Epithelial cell of esophagus (primary cell): ENCODE measurements at regions not wholly inside any gene's neighbourhood (a gene's known extent, or its start where the extent isn't known, plus 50 kb on each side); places are given as distances from the start of the nearest gene placed in this dataset.

ENCODE experiments used
- DNase-seq: peaks from one replicate; pipeline ENCODE4 v3.0.0; 2010; ENCODE audit warnings: low read depth
- H3K4me3 ChIP-seq: 2 replicates; pipeline ENCODE4 v1.5.1; 2011; ENCODE audit warnings: mild to moderate bottlenecking, low read length, control low read depth
- CTCF ChIP-seq: IDR thresholded peaks from 2 replicates; pipeline ENCODE4 v1.5.1; 2011; ENCODE audit warnings: low read depth, mild to moderate bottlenecking, low read length, control low read depth, inconsistent platforms; ENCODE audit not compliant: insufficient read depth; ENCODE audit errors: missing control alignments

DNA sequence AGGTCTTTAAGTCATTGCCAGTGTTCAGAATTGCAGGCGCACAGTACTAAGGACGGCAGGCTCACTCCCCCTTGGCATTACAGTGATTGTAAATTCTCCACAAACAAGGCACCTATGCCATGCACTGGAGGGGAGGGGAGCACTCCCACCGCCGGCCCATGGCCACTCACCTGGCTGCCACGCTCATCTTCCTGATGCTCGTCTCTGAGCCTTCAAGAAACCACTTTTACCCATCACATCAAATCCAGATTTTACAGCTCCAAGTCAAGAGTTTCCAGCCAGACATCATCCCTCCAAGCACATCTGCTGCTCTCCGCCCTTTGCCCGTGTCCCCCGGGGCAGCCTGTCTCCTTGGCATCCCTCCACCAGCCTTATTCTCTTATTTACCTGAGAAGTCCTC, 350.2 kb upstream of the SHH start:
- no peak for TF ChIP-seq CTCF
- no peak overlapping the region for H3K4me3 ChIP-seq
- DNase-seq: no peak

DNA sequence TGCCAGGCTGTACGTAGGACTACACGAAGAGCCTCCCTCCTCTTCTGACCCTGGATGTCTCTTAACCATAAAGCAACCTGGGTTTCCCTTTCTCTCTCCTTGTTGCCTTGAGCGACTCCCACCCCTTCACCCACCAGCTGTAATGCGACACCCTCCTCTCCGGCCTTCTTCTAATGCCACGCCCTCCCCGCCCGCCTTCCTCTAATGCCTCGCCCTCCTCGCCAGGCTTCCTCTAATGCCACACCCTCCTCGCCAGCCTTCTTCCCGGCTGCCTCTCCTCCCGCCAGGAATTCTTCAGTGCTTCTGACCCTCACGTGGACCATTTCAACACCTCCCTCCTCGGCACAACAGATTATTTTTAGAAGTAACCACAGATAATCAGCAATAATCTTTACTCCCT, 348.5 kb upstream of the SHH start:
- no peak overlapping the region for H3K4me3 ChIP-seq
- no peak for TF ChIP-seq CTCF
- no peak for DNase-seq

GRCh38 chr7:156158693-156159092, 346.4 kb upstream of the SHH start:
- DNase-seq: no peak
- H3K4me3 ChIP-seq: no peak overlapping the region
- TF ChIP-seq CTCF: no peak

DNA sequence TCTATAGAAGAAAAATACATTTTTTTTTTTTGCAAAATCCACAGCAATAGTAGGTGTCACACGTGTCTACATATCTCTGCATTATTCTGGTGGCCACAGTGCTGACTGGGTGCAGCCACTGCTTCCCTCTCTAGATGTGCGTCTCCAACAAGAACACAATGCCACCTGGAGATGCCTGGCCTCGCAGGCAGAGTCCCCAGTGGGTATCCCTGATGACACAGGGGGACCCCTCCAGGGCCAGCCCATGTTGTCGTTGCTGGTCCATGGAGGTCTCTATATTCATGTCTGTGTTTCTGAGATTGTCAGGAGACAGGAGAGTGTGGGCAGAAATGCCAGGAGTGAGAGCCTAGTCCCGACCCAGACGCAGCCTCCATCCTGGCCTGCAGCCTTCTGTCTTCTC, 345.9 kb upstream of the SHH start:
- no peak for TF ChIP-seq CTCF
- no peak overlapping the region for H3K4me3 ChIP-seq
- no peak for DNase-seq

DNA sequence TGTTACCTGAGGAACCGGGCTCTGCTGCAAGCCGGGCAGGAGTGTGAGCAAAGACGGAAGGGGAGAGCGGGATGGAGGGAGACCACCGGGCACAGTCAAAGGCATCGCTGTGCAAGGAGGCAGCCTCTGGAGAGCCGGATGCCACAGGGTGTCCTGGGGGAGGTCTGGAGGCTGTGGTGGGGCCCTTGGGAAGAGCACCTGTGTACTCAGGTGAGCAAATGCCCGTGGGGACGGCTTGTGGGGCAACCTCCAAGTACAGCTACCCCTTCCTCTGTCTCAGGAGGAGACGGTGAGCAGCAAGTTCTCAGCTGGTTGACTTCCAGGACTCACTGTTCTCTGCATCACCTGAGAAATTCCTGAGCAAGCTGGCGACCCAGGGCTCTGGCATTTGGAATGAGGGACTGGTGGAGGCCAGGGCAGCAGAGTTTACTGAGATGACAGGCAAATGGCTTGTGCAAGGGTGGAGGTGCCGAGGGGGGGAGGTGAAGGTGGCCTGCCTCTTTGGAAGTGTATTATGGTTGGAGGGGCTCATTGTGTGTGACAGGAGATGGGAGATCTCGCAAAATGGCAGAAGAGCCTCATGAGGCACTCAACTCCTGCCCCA, 345.2 kb upstream of the SHH start:
- no peak for DNase-seq
- no peak for TF ChIP-seq CTCF

GRCh38 chr7:156156734-156157408, 344.6 kb upstream of the SHH start:
- TF ChIP-seq CTCF: no peak
- no peak overlapping the region for H3K4me3 ChIP-seq
- peak; percentile 1 for DNase-seq

More for the DNA sequence above, 345.2 kb upstream of the SHH start:
- no peak overlapping the region for H3K4me3 ChIP-seq
